ENCODE measurements at regions not wholly inside any gene's neighbourhood (a gene's known extent, or its start where the extent isn't known, plus 50 kb on each side); places are given as distances from the start of the nearest gene placed in this dataset.
"Not testable (repeated sequence)": the region's sequence is repeated elsewhere in the genome, so short reads cannot be mapped to it uniquely, and the experiment has no call there.

GRCh38 chr2:120498576-120499394 lies 152.8 kb downstream of the INHBB start:
- no peak for DNase-seq (ENCODE audit: low read depth in 2 of 2)

- no peak for DNase-seq (ENCODE audit: low read depth in 2 of 2)
Measured at GRCh38 chr2:120499784-120500495, 154.0 kb downstream of the INHBB start.

- DNase-seq (ENCODE audit: low read depth in 2 of 2) = no peak
Measured at GRCh38 chr2:120501591-120501990, 155.7 kb downstream of the INHBB start.

GRCh38 chr2:120502357-120502756 lies 156.4 kb downstream of the INHBB start:
- DNase-seq (ENCODE audit: low read depth in 2 of 2) = no peak

GRCh38 chr2:120502761-120503160 lies 156.8 kb downstream of the INHBB start:
- DNase-seq (ENCODE audit: low read depth in 2 of 2) = no peak

- DNase-seq (ENCODE audit: low read depth in 2 of 2) = no peak
Measured at GRCh38 chr2:120503206-120503792, 157.4 kb downstream of the INHBB start.

- no peak for DNase-seq (ENCODE audit: low read depth in 2 of 2)
Measured at GRCh38 chr2:120503793-120504571, 158.0 kb downstream of the INHBB start.

GRCh38 chr2:120504936-120505705 lies 159.2 kb downstream of the INHBB start:
- no peak for DNase-seq (ENCODE audit: low read depth in 2 of 2)

GRCh38 chr2:120508567-120509041 lies 162.7 kb downstream of the INHBB start:
- no peak for DNase-seq (ENCODE audit: low read depth in 2 of 2)

GRCh38 chr2:120509213-120509815 lies 163.4 kb downstream of the INHBB start:
- DNase-seq (ENCODE audit: low read depth in 2 of 2) = no peak

GRCh38 chr2:120509991-120510735 lies 164.2 kb downstream of the INHBB start:
- no peak for DNase-seq (ENCODE audit: low read depth in 2 of 2)

GRCh38 chr2:120510751-120511395 lies 164.9 kb downstream of the INHBB start:
- DNase-seq (ENCODE audit: low read depth in 2 of 2) = no peak

- DNase-seq (ENCODE audit: low read depth in 2 of 2) = no peak
Measured at GRCh38 chr2:120511536-120511935, 165.6 kb downstream of the INHBB start.

- no peak for DNase-seq (ENCODE audit: low read depth in 2 of 2)
Measured at GRCh38 chr2:120511947-120512710, 166.2 kb downstream of the INHBB start.

GRCh38 chr2:120513776-120514357 lies 167.9 kb downstream of the INHBB start:
- DNase-seq (ENCODE audit: low read depth in 2 of 2) = no peak

GRCh38 chr2:120514521-120514920 lies 168.6 kb downstream of the INHBB start:
- DNase-seq (ENCODE audit: low read depth in 2 of 2) = no peak

- not testable (repeated sequence) for DNase-seq (ENCODE audit: low read depth in 2 of 2)
Measured at GRCh38 chr2:120515066-120515758, 169.3 kb downstream of the INHBB start.

Measured in stimulated activated CD4-positive, alpha-beta T cell treated with anti-CD3 and anti-CD28 coated beads, Interleukin-1b, Interleukin-23, amount 100 ng/mL, for 1 hour (primary cell).